ENCODE measurements at regions not wholly inside any gene's neighbourhood (a gene's known extent, or its start where the extent isn't known, plus 50 kb on each side); places are given as distances from the start of the nearest gene placed in this dataset.
A peak's percentile ranks its signal among the peaks of the same experiment; 100 is the strongest.
"Not testable (repeated sequence)": the region's sequence is repeated elsewhere in the genome, so short reads cannot be mapped to it uniquely, and the experiment has no call there.

GRCh38 chr12:11539156-11539555 lies 110.3 kb upstream of the ETV6 start:
- DNase-seq (ENCODE audit: low read depth): no peak

DNA sequence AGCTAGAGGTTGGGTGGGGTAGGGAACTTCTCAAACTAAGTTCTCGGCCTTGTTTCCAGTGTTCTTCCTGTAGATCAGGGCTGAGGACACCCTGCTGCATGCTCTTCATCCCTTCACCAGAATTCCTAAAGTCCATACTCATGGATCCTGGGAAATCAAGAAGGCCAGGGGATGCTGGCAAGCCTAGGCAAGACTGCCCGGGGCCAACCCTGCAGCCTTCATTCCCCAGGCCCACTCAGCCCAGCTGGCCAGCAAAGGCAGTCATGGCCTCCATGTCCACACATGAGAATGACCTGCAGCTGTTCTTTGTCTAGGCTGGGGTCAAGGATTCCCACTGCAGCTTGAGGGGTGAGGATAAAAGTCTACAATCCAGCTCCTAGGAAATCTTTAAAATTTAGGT lies 109.3 kb upstream of the ETV6 start:
- no peak for DNase-seq (ENCODE audit: low read depth)

DNA sequence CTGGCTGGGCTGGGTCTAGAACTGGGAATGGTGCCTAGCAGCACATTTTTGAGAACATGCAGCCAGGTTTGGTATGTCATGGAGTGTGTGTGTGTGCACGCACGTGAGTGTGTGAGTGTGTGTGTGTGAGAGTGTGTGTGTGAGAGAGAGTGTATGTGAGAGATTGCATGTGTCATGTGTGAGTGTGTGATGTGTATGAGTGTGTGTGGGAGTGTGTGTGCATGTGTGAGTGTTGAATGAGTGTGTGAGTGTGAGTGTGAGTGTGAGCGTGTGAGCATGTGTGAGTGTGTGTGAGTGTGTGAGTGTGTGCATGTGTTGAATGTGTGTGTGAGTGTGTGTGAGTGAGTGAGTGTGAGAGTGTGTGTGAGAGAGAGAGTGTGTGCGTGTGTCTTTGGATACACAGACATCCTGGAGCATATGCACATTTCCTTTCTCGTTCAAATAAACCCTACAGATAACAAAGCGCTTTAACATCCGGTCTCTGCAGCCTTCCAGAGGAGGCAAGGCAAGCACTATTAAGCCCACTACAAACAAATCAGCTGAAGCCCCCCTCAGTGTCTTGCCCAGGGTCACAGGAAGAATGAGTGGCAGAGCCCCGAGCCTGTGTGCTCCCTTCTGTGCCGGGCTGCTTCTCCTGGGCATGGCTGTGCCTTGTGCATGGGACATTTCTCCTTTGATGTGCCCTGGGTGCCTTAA lies 108.7 kb upstream of the ETV6 start:
- no peak for DNase-seq (ENCODE audit: low read depth)

GRCh38 chr12:11542599-11542998 lies 106.9 kb upstream of the ETV6 start:
- no peak for DNase-seq (ENCODE audit: low read depth)

DNA sequence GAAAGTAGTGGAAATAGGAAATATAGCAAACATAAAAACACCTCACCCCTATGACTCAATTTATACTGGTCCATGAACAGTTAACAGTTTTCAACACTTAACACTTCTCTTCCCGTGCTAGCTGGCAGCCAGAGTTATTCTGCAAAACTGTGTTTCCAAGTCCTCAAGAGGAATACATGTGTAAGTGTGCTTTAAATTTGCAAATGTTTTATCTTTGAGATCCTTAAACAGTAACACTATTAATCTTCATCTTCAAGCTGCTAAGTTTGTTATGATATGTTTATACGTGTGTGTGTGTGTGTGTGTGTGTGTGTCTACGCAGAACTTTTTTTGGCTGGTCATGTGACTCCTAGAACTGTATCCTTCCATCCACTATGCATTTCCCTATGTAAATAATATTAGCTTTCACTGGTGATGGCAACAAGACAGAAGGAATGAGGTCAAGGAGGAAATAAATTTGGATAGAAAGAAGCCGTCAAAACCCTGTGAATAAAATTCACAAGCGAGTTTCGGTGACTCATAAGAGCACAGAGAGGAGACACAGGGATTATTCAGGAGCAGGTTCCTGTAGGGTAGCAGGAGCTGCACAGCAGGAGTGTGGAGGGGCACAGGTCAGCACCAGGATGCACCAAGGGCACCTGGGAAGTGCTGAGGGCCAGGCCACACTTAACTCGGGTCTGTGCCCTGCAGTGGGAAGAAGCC lies 105.9 kb upstream of the ETV6 start:
- DNase-seq (ENCODE audit: low read depth): no peak

- peak; percentile 18 for DNase-seq (ENCODE audit: low read depth)
Measured at GRCh38 chr12:11545484-11546330, 103.8 kb upstream of the ETV6 start.

- DNase-seq (ENCODE audit: low read depth): not testable (repeated sequence)
Measured at GRCh38 chr12:11546582-11547270, 102.7 kb upstream of the ETV6 start.

DNA sequence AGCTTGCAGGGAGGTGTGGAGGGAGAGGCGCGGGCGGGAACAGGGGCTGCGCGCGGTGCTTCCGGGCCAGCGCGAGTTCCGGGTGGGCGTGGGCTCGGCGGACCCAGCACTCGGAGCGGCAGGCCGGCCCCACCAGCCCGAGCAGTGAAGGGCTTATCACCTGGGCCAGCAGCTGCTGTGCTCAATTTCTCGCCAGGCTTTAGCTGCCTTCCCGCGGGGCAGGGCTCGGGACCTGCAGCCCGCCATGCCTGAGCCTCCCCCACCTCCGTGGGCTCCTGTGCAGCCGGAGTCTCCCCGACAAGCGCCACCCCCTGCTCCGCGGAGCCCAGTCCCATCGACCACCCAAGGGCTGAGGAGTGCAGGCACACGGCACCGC lies 102.2 kb upstream of the ETV6 start:
- DNase-seq (ENCODE audit: low read depth): not testable (repeated sequence)

DNA sequence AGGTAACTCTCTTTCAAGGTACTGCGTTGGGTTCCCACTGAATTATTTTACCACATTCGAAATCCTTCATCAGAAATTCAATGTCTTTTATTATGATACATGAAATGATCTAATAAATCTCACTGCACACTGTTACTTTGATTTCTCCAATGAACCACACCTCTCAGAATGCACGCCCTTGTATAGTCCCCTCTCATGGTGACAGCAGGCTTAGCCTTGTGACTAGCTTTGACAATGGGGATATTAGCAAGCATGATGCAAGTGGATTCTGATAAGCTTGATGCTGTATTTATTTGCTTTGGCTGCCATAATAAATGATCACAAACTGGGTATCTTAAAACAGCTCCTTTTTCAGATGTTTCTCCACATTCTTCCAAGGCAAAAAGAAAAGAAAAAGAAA lies 100.4 kb upstream of the ETV6 start:
- DNase-seq (ENCODE audit: low read depth): no peak

- peak; percentile 75 for DNase-seq (ENCODE audit: low read depth)
Measured at GRCh38 chr12:11553871-11554533, 95.5 kb upstream of the ETV6 start.

- DNase-seq (ENCODE audit: low read depth): no peak
Measured at GRCh38 chr12:11555195-11555594, 94.3 kb upstream of the ETV6 start.

DNA sequence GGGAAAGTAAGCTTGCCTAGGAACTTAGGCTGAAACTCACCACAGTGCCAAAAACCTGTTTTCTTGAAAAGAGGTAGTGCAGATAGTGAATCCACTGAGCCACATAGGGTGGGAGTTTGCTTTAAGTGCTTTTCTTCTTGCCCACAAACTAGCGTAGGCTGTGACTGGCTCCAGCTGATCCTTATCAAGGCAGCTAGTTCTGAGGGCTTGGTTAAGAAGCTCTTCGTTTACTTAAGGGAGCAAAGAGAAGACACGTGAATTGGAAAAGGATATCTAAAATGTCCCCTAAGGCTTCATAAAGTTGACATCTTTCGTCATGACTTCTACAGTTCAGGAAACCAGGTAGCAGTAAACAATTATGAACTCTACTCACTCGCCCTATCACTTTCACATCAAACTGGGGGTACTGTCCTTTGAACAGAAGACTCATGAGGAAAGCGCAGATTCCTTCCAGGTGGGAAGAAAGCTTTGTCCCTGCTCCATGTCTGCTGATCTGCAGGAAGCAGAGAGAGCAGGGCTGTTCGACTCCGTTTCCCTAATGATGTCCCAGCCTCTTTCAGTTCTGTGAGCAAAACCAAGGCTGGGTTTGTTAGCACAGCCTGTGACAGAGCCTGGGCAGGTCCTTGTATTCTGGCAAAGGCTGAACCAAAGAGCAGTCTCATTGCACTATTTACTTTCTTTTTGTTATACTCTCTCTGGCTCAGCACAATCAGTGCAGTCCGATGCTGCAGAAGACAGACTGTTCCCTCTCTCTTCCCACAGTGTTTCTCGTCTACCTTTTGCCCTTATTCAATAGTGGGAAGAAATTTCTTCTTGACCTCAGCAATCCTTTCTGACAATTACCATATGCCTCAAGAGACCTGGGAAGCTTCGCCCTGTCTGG lies 93.5 kb upstream of the ETV6 start:
- no peak for DNase-seq (ENCODE audit: low read depth)

GRCh38 chr12:11556682-11557081 lies 92.8 kb upstream of the ETV6 start:
- no peak for DNase-seq (ENCODE audit: low read depth)

- no peak for DNase-seq (ENCODE audit: low read depth)
Measured at GRCh38 chr12:11559626-11560340, 89.7 kb upstream of the ETV6 start.

DNA sequence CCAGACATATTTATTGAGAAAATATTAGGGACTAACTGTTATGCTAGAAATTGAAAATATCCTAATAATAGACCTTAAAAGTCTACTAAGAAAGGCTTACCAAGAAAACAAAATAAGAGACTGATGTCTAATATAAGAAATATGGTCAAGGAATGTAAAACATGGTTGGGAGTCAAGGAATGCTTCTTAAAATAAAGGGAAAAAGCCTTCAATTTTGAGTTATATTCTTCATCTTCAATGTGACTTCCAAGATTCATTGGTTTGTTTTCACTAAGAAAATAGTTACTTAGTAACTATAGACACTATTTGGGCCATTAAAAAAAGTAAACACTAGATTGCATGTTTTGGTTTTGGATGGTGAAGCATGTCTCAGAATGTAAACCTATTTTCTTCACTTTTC lies 88.1 kb upstream of the ETV6 start:
- DNase-seq (ENCODE audit: low read depth): no peak

DNA sequence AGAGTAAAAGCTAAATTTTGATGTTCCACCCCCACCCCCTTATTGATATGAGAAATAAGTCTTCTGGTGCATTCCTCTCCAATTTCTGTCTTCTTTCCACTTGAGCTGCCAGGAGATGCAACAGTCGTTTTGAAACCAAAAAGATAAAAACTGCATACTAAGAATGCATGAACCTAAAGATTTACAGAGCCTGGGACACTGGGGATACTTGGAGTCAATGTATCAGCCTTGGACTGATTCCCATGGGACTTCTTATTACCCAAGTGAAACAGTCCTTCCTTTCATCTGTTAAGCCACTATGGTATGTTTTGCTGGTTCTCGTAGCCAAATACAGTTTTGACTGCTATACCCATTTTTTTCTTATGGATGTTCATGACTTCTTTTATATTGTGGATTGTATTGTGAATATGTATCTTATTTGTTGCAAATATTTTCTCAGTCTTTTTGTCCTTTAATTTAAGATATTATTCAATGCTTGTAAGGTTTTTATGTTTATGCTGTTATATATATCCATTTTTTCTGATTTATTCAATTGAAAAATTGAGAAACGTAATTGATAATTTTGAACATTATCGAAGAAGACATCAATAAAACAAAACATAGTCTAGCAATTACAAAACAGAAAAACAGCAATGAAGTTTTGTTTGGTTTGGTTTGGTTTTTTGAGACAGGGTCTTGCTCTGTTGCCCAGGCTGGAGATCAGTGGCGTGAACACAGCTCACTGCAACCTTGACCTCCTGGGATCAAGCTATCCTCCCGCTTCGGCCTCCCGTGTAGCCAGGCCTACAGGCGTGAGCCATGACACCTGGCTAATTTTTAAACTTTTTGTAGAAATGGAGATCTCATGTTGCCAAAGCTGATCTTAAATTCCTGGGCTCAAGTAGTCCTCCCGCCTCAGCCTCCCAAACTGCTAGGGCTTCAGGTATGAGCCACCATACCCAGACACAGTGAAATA lies 85.4 kb upstream of the ETV6 start:
- no peak for DNase-seq (ENCODE audit: low read depth)

DNA sequence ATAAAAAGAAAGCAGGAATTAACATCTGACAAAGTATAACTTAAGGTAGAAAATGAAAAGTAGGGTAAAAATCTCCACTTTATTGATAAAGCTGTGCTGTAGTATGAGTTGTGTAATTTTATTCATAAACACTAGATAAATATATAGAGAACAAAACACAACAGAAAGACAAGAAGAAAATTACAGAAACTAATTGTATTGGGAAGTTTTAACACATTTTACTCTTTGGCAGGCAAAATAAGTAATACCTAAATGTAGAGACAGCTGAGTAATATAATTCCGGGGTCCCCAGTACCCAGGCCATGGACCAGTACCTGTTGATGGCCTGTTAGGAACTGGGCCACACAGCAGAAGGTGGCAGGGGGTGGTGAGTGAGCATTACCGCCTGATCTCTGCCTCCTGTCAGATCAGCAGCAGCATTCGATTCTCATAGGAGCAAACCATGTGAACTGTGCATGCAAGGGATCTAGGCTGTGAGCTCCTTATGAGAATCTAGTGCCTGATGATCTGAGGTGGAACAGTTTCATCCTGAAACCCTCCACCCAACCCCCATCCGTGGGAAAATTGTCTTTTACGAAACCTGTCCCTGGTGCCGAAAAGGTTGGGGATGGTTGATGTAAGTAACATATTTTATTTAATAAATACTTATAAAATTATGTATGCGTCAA lies 84.4 kb upstream of the ETV6 start:
- DNase-seq (ENCODE audit: low read depth): no peak

DNA sequence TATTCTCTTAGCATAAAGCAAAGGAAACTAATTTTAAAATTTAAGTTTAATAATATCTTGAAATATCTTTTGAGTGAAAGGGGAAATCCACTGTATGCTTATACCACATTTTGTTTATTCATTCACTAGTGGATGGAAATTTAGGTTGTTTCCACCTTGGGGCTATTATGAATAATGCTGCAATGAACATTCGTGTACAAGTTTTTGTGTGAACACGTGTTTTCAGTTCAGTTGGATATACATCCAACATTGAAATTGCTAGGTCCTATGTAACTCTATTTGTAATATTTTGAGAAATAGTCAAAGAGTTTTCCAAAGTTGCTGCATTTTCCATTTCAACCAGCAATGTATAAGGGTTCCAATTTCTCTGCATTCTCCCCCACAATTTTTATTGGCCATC lies 83.7 kb upstream of the ETV6 start:
- DNase-seq (ENCODE audit: low read depth): no peak
